ENCODE measurements at regions not wholly inside any gene's neighbourhood (a gene's known extent, or its start where the extent isn't known, plus 50 kb on each side); places are given as distances from the start of the nearest gene placed in this dataset.

GRCh38 chr12:97169889-97170567 lies 263.0 kb downstream of the NEDD1 start:
- no peaks in the 10 kb centered on the region for H3K27me3 ChIP-seq (ENCODE audit: control insufficient read depth, low read length)
- no peaks in the 10 kb centered on the region for H3K9me2 ChIP-seq (replicated peaks; ENCODE audit: control insufficient read depth, low read length)
- H3K4me2 ChIP-seq (ENCODE audit: low read length) = no peak overlapping the region
- no peaks in the 10 kb centered on the region for H3K79me2 ChIP-seq (ENCODE audit: control insufficient read depth, low read length)
- no peaks in the 10 kb centered on the region for H3F3A ChIP-seq (ENCODE audit: control insufficient read depth, insufficient read depth)
- H3K27ac ChIP-seq (ENCODE audit: low read depth, low read length) = no peak overlapping the region
- no peaks in the 10 kb centered on the region for H3K4me1 ChIP-seq (ENCODE audit: control insufficient read depth, low read length)
- H4K20me1 ChIP-seq (ENCODE audit: control insufficient read depth, insufficient read depth, low read depth, low read length) = no peaks in the 10 kb centered on the region
- H3K9me3 ChIP-seq (ENCODE audit: control insufficient read depth, insufficient read depth, low read length) = no peaks in the 10 kb centered on the region
- TF ChIP-seq CTCF (IDR thresholded peaks at IDR 0.05; ENCODE audit: low read depth, low read length, poor library complexity, severe bottlenecking) (no peak), EZH2phosphoT487 (IDR thresholded peaks at IDR 0.05; ENCODE audit: borderline replicate concordance, low read length) (no peak)
- no peaks in the 10 kb centered on the region for H3K36me3 ChIP-seq (ENCODE audit: control insufficient read depth, low read length)
- no peak overlapping the region for H3K4me3 ChIP-seq (ENCODE audit: low read length)

DNA sequence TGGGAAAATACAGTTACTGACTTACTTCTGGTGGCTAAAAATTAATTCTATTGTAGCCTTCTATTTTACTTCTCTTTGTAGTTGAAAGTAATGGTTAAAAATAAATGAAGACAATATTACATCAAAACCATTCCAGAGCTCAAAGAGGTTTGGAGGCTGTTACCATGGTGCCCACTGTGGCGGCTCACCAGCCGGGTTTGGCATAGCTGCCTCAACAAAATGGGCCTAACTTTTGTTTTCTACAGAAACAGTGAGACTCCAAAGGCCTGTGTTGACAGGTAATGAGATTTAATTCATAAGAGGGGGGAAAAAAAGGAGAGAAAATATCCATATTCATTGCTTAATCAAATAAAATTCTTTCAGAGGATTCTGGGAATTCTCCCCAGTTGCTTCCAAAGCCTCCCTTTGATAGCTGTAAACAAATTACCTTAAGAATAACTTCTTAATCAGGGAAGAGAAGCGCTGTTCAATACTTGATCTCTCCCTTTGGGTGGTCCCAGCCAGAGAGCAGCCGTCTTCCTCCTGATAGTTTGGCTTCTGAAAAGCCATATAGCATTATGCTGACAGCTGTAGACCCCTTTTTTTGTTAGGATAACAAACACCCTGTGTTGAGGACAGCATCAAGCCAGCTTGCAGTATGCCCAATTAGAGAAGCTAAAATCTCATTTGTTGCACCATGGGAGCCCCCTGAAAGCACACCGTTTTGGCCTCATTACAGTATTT lies 266.8 kb downstream of the NEDD1 start:
- Histone ChIP-seq H3K36me3 (ENCODE audit: control insufficient read depth, low read length) (no peaks in the 10 kb centered on the region), H4K20me1 (ENCODE audit: control insufficient read depth, insufficient read depth, low read depth, low read length) (no peaks in the 10 kb centered on the region), H3K9me2 (replicated peaks; ENCODE audit: control insufficient read depth, low read length) (no peaks in the 10 kb centered on the region), H3K4me3 (ENCODE audit: low read length) (no peak overlapping the region), H3K4me2 (ENCODE audit: low read length) (no peak overlapping the region), H3K27ac (ENCODE audit: low read depth, low read length) (no peak overlapping the region), H3K79me2 (ENCODE audit: control insufficient read depth, low read length) (no peaks in the 10 kb centered on the region), H3K27me3 (ENCODE audit: control insufficient read depth, low read length) (no peaks in the 10 kb centered on the region), H3K4me1 (ENCODE audit: control insufficient read depth, low read length) (no peaks in the 10 kb centered on the region), H3F3A (ENCODE audit: control insufficient read depth, insufficient read depth) (no peaks in the 10 kb centered on the region), H3K9me3 (ENCODE audit: control insufficient read depth, insufficient read depth, low read length) (no peaks in the 10 kb centered on the region)
- TF ChIP-seq CTCF (IDR thresholded peaks at IDR 0.05; ENCODE audit: low read depth, low read length, poor library complexity, severe bottlenecking) = no peak
- no peak for TF ChIP-seq EZH2phosphoT487 (IDR thresholded peaks at IDR 0.05; ENCODE audit: borderline replicate concordance, low read length)

GRCh38 chr12:97177481-97177880 lies 270.4 kb downstream of the NEDD1 start:
- Histone ChIP-seq H3K79me2 (ENCODE audit: control insufficient read depth, low read length) (no peaks in the 10 kb centered on the region), H3K36me3 (ENCODE audit: control insufficient read depth, low read length) (no peaks in the 10 kb centered on the region), H3F3A (ENCODE audit: control insufficient read depth, insufficient read depth) (no peaks in the 10 kb centered on the region), H3K9me2 (replicated peaks; ENCODE audit: control insufficient read depth, low read length) (no peaks in the 10 kb centered on the region), H3K4me2 (ENCODE audit: low read length) (no peak overlapping the region), H3K27me3 (ENCODE audit: control insufficient read depth, low read length) (no peaks in the 10 kb centered on the region), H3K4me1 (ENCODE audit: control insufficient read depth, low read length) (no peaks in the 10 kb centered on the region), H3K27ac (ENCODE audit: low read depth, low read length) (no peak overlapping the region), H3K9me3 (ENCODE audit: control insufficient read depth, insufficient read depth, low read length) (no peaks in the 10 kb centered on the region), H3K4me3 (ENCODE audit: low read length) (no peak overlapping the region), H4K20me1 (ENCODE audit: control insufficient read depth, insufficient read depth, low read depth, low read length) (no peaks in the 10 kb centered on the region)
- TF ChIP-seq EZH2phosphoT487 (IDR thresholded peaks at IDR 0.05; ENCODE audit: borderline replicate concordance, low read length) (no peak), CTCF (IDR thresholded peaks at IDR 0.05; ENCODE audit: low read depth, low read length, poor library complexity, severe bottlenecking) (no peak)

All from DOHH2 (cell line).